ENCODE measurements at regions not wholly inside any gene's neighbourhood (a gene's known extent, or its start where the extent isn't known, plus 50 kb on each side); places are given as distances from the start of the nearest gene placed in this dataset.

DNA sequence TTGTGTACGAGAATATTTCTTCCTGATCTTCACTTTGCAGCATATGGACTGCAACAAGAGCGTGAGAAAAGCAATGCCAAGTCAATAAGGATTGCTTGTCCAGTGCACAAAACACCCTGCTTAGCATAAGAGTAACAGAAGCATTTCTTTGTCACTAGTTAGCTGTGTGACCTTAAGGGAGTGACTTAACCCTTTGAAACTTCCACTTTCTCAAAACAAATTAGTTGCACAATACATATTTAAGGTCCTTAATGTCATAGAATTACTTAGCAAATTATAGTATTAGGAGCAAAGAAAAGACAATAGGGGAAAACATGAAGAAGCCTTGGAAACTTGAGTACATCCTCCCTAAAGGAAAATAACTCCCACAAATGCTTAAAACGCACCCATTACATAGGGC is 230.1 kb downstream of the RNF152 start:
- intact Hi-C loops (cut with DNase I): no loop called here
- Histone ChIP-seq H3K36me3 (no peaks in the 10 kb centered on the region), H3K9me3 (no peaks in the 10 kb centered on the region), H3K4me3 (no peak overlapping the region), H3K27me3 (no peaks in the 10 kb centered on the region), H3K4me1 (no peaks in the 10 kb centered on the region), H3K27ac (no peak overlapping the region)
- DNase-seq: no peak
- WGBS, 2 donors: 91 to 93% methylated on average over 3 of the region's 3 CpGs
- TF ChIP-seq POLR2A (IDR thresholded peaks at IDR 0.05): no peak
- TF ChIP-seq POLR2AphosphoS5 (IDR thresholded peaks at IDR 0.05): no peak
- no peak for TF ChIP-seq EP300 (IDR thresholded peaks at IDR 0.05)
- TF ChIP-seq, protein P1, sequence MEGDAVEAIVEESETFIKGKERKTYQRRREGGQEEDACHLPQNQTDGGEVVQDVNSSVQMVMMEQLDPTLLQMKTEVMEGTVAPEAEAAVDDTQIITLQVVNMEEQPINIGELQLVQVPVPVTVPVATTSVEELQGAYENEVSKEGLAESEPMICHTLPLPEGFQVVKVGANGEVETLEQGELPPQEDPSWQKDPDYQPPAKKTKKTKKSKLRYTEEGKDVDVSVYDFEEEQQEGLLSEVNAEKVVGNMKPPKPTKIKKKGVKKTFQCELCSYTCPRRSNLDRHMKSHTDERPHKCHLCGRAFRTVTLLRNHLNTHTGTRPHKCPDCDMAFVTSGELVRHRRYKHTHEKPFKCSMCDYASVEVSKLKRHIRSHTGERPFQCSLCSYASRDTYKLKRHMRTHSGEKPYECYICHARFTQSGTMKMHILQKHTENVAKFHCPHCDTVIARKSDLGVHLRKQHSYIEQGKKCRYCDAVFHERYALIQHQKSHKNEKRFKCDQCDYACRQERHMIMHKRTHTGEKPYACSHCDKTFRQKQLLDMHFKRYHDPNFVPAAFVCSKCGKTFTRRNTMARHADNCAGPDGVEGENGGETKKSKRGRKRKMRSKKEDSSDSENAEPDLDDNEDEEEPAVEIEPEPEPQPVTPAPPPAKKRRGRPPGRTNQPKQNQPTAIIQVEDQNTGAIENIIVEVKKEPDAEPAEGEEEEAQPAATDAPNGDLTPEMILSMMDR (IDR thresholded peaks at IDR 0.05): no peak

DNA sequence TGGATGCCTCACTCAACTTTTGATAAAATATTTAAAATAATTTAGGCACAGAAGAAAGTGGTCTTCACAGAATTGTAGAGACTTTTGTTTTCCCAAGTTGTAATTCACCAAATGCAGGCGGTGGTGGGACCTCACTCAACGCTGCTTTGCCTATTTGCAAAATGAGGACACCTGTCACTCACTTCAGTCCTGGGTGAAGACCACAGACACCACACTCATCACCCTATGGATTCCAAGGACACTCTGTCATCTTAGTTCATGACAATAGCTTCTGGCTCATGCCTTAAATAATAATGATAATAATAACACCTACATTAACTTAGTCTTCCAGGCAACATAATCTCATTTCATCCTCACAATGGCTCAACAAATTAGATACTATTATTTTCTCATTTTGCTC is 234.4 kb downstream of the RNF152 start:
- WGBS, 2 donors: 67 to 94% methylated on average over 2 of the region's 2 CpGs
- H3K27me3 ChIP-seq: no peaks in the 10 kb centered on the region
- intact Hi-C loops (cut with DNase I): no loop called here
- H3K4me3 ChIP-seq: no peak overlapping the region
- no peaks in the 10 kb centered on the region for H3K9me3 ChIP-seq
- no peak for DNase-seq
- TF ChIP-seq, protein P1 (IDR thresholded peaks at IDR 0.05): no peak
- TF ChIP-seq POLR2A (IDR thresholded peaks at IDR 0.05) (no peak), EP300 (IDR thresholded peaks at IDR 0.05) (no peak)
- no peaks in the 10 kb centered on the region for H3K4me1 ChIP-seq
- no peak overlapping the region for H3K27ac ChIP-seq
- H3K36me3 ChIP-seq: no peaks in the 10 kb centered on the region

DNA sequence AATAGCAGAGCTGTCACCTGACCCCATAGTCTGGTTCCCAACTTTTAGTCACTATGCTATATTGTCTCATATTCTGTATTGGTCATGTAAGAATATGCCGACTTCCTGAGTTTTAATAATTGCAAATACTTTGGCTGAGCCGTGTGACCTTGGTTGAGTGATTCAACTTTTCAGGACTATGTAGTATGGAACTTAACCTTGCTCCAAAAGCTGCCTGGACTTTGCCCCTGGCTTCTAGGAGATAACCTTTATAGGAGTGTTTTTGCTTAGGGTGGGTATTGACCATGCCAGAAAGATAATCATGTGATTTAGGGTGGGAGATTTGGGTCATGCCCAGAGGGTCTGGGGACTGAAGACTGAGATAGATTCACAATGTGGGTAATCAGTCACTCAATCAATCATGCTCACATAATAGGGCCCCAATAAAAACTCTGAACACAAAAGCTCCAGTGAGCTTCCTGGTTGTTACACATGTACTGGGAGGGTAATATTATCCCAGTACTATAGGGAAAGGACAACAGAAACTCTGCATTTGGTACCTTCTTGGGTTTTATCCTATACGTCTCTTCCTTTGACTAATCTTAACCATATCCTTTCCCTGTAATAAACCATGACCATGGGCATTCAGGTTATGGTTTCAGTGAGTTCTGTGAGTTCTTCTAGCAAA is 235.6 kb downstream of the RNF152 start:
- 85 to 94% methylated on average over 3 of the region's 3 CpGs for WGBS, 2 donors

DNA sequence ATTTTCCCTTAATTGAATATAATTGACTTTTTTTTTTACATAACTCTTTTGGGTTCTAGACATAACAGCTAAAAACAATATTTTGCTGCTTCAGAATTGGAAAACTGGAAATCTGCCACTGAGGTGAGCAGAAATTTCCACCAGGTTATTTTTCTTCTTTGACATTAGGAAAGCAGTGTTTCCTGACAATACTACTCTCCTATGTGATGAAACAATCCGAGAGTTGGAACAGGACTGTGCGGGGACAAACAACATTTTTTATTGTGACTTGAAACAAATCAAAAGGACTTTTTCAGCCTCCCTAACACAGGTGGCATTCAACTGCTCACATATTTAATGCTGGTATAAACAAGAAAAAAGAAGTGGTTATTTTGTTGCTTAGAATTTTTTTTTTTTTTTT is 237.2 kb downstream of the RNF152 start:
- H3K36me3 ChIP-seq: no peaks in the 10 kb centered on the region
- H3K27me3 ChIP-seq: no peaks in the 10 kb centered on the region
- 90 to 94% methylated on average over 2 of the region's 2 CpGs for WGBS, 2 donors
- no peak for DNase-seq
- H3K27ac ChIP-seq: no peak overlapping the region
- no peaks in the 10 kb centered on the region for H3K4me1 ChIP-seq
- intact Hi-C loops (cut with DNase I): no loop called here
- TF ChIP-seq POLR2A (IDR thresholded peaks at IDR 0.05): no peak
- no peak for TF ChIP-seq EP300 (IDR thresholded peaks at IDR 0.05)
- TF ChIP-seq POLR2AphosphoS5 (IDR thresholded peaks at IDR 0.05): no peak
- TF ChIP-seq, protein P1 (IDR thresholded peaks at IDR 0.05): no peak
- H3K9me3 ChIP-seq: no peaks in the 10 kb centered on the region
- no peak overlapping the region for H3K4me3 ChIP-seq

More for the DNA sequence above, 235.6 kb downstream of the RNF152 start:
- Histone ChIP-seq H3K9me3 (no peaks in the 10 kb centered on the region), H3K4me1 (no peaks in the 10 kb centered on the region), H3K4me3 (no peak overlapping the region), H3K27me3 (no peaks in the 10 kb centered on the region), H3K36me3 (no peaks in the 10 kb centered on the region), H3K27ac (no peak overlapping the region)
- no peak for TF ChIP-seq POLR2AphosphoS5 (IDR thresholded peaks at IDR 0.05)
- no peak for TF ChIP-seq POLR2A (IDR thresholded peaks at IDR 0.05)
- TF ChIP-seq, protein P1 (IDR thresholded peaks at IDR 0.05): no peak
- TF ChIP-seq EP300 (IDR thresholded peaks at IDR 0.05): no peak
- no peak for DNase-seq
- intact Hi-C loops (cut with DNase I): no loop called here
